ENCODE measurements at regions not wholly inside any gene's neighbourhood (a gene's known extent, or its start where the extent isn't known, plus 50 kb on each side); places are given as distances from the start of the nearest gene placed in this dataset.

GRCh38 chr15:37245358-37245757 is 145.0 kb upstream of the MEIS2 start:
- Mint-ChIP-seq H3K27me3 (ENCODE audit: low read depth) (peaks cover 9% of the 10 kb centered on the region), H3K9me3 (no peaks in the 10 kb centered on the region), H3K4me1 (no peaks in the 10 kb centered on the region), H3K27ac (no peak overlapping the region), H3K4me3 (no peak overlapping the region), H3K36me3 (ENCODE audit: low read depth) (no peaks in the 10 kb centered on the region)
- no peak for TF ChIP-seq CTCF (IDR thresholded peaks at IDR 0.05; ENCODE audit: unreplicated experiment in 3 of 3)

- Mint-ChIP-seq H3K4me3 (no peak overlapping the region), H3K4me1 (no peaks in the 10 kb centered on the region), H3K27ac (no peak overlapping the region), H3K36me3 (ENCODE audit: low read depth) (no peaks in the 10 kb centered on the region), H3K9me3 (no peaks in the 10 kb centered on the region), H3K27me3 (ENCODE audit: low read depth) (peaks cover 5% of the 10 kb centered on the region)
- TF ChIP-seq CTCF (IDR thresholded peaks at IDR 0.05; ENCODE audit: unreplicated experiment in 3 of 3): no peak
These were observed 145.7 kb upstream of the MEIS2 start for GRCh38 chr15:37246065-37246464.

- Mint-ChIP-seq H3K4me3 (no peak overlapping the region), H3K9me3 (no peaks in the 10 kb centered on the region), H3K27me3 (ENCODE audit: low read depth) (peaks cover 3% of the 10 kb centered on the region), H3K36me3 (ENCODE audit: low read depth) (no peaks in the 10 kb centered on the region), H3K27ac (no peak overlapping the region), H3K4me1 (no peaks in the 10 kb centered on the region)
- TF ChIP-seq CTCF (IDR thresholded peaks at IDR 0.05; ENCODE audit: unreplicated experiment in 3 of 3): no peak
These were observed 146.5 kb upstream of the MEIS2 start for GRCh38 chr15:37246856-37247255.

GRCh38 chr15:37249249-37249648 is 148.9 kb upstream of the MEIS2 start:
- H3K4me3 Mint-ChIP-seq: no peak overlapping the region
- H3K27me3 Mint-ChIP-seq (ENCODE audit: low read depth): peaks cover 3% of the 10 kb centered on the region
- H3K36me3 Mint-ChIP-seq (ENCODE audit: low read depth): no peaks in the 10 kb centered on the region
- TF ChIP-seq CTCF (IDR thresholded peaks at IDR 0.05; ENCODE audit: unreplicated experiment in 3 of 3): no peak
- no peaks in the 10 kb centered on the region for H3K9me3 Mint-ChIP-seq
- H3K27ac Mint-ChIP-seq: no peak overlapping the region
- no peaks in the 10 kb centered on the region for H3K4me1 Mint-ChIP-seq

GRCh38 chr15:37252530-37252929 is 152.2 kb upstream of the MEIS2 start:
- H3K36me3 Mint-ChIP-seq (ENCODE audit: low read depth): no peaks in the 10 kb centered on the region
- no peak for TF ChIP-seq CTCF (IDR thresholded peaks at IDR 0.05; ENCODE audit: unreplicated experiment in 3 of 3)
- H3K9me3 Mint-ChIP-seq: no peaks in the 10 kb centered on the region
- H3K4me3 Mint-ChIP-seq: no peak overlapping the region
- no peaks in the 10 kb centered on the region for H3K27me3 Mint-ChIP-seq (ENCODE audit: low read depth)
- no peaks in the 10 kb centered on the region for H3K4me1 Mint-ChIP-seq
- no peak overlapping the region for H3K27ac Mint-ChIP-seq

- no peaks in the 10 kb centered on the region for H3K4me1 Mint-ChIP-seq
- no peak for TF ChIP-seq CTCF (IDR thresholded peaks at IDR 0.05; ENCODE audit: unreplicated experiment in 3 of 3)
- H3K27ac Mint-ChIP-seq: no peak overlapping the region
These were observed 153.5 kb upstream of the MEIS2 start for GRCh38 chr15:37253877-37254276.

More at GRCh38 chr15:37253877-37254276, 153.5 kb upstream of the MEIS2 start:
- Mint-ChIP-seq H3K9me3 (no peaks in the 10 kb centered on the region), H3K4me3 (no peak overlapping the region), H3K27me3 (ENCODE audit: low read depth) (no peaks in the 10 kb centered on the region), H3K36me3 (ENCODE audit: low read depth) (no peaks in the 10 kb centered on the region)

All from nephron (organoid).